ENCODE measurements at regions not wholly inside any gene's neighbourhood (a gene's known extent, or its start where the extent isn't known, plus 50 kb on each side); places are given as distances from the start of the nearest gene placed in this dataset.

DNA sequence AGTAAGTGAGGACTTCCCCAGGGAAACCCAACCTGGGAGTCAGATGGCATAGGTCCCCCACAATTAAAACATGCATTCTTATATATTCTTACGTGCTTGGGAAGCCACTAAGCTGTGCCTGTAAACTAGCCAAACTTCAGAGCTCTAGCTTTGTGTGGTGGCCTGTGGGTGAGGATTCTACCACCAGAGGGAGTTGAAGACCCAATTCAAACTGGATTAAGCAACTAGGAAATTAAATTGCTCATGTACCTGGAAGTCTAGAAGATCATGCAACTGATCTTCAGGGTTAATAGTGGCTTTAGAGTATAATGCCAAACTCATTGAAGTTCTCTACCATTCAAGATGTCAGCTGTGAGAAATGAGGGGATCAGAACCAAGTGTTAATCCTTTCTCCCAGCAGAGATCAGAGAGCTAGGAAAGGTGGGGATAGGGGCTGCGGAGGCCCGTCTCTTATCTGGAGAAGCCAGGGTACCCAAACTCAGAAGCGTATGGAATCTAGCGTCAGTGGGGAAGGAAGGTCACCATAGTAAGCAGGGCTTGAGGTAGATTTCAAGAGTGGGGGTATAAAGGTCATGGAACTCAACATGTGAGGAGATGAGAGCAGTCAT lies 53.2 kb upstream of the CCDC85A start:
- Histone ChIP-seq H3K79me2 (ENCODE audit: control insufficient read depth, insufficient read depth, low read length) (no peaks in the 10 kb centered on the region), H3K9ac (ENCODE audit: control insufficient read depth, extremely low read depth, insufficient read depth, low read length) (no peak overlapping the region), H3K36me3 (ENCODE audit: control insufficient read depth in 2 of 2, extremely low read depth in 1 of 2, insufficient read depth in 2 of 2, low read length in 2 of 2) (no peaks in the 10 kb centered on the region), H2AFZ (ENCODE audit: control insufficient read depth, low read length) (no peak overlapping the region), H3K4me3 (ENCODE audit: control insufficient read depth in 2 of 3, extremely low read depth in 1 of 3, insufficient read depth in 2 of 3, low read depth in 1 of 3, low read length in 3 of 3) (no peak overlapping the region), H4K20me1 (ENCODE audit: control insufficient read depth, extremely low read depth, insufficient read depth, low read length) (no peaks in the 10 kb centered on the region), H3K27ac (ENCODE audit: control insufficient read depth, insufficient read depth, low read length) (no peak overlapping the region), H3K9me3 (ENCODE audit: control insufficient read depth, low read depth, low read length) (no peaks in the 10 kb centered on the region), H3K4me2 (ENCODE audit: control insufficient read depth, extremely low read depth, insufficient read depth, low read depth, low read length) (no peak overlapping the region), H3K27me3 (ENCODE audit: control insufficient read depth, extremely low read depth, insufficient read depth, low read length) (peaks cover 5% of the 10 kb centered on the region), H3K9me1 (ENCODE audit: control insufficient read depth, extremely low read depth, insufficient read depth, low read length) (no peaks in the 10 kb centered on the region), H3K4me1 (ENCODE audit: control insufficient read depth, extremely low read depth, insufficient read depth, low read length) (no peaks in the 10 kb centered on the region)
- dilution Hi-C loops (cut with MboI; ENCODE audit: extremely low pct_ligation_motif_present, low sequenced_read_pairs) = no loop called here
- DNase-seq (ENCODE audit: low read depth, low spot score) = no peak
- TF ChIP-seq, protein P1, sequence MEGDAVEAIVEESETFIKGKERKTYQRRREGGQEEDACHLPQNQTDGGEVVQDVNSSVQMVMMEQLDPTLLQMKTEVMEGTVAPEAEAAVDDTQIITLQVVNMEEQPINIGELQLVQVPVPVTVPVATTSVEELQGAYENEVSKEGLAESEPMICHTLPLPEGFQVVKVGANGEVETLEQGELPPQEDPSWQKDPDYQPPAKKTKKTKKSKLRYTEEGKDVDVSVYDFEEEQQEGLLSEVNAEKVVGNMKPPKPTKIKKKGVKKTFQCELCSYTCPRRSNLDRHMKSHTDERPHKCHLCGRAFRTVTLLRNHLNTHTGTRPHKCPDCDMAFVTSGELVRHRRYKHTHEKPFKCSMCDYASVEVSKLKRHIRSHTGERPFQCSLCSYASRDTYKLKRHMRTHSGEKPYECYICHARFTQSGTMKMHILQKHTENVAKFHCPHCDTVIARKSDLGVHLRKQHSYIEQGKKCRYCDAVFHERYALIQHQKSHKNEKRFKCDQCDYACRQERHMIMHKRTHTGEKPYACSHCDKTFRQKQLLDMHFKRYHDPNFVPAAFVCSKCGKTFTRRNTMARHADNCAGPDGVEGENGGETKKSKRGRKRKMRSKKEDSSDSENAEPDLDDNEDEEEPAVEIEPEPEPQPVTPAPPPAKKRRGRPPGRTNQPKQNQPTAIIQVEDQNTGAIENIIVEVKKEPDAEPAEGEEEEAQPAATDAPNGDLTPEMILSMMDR (optimal IDR thresholded peaks at IDR 0.05 in 1 of 3, IDR thresholded peaks at IDR 0.05 in 1 of 3, conservative IDR thresholded peaks at IDR 0.05 in 1 of 3; ENCODE audit: extremely low read depth in 1 of 3, insufficient read depth in 2 of 3, low read length in 3 of 3) = peak; percentile 58 to 77 (median 75)
- no peak for TF ChIP-seq EZH2 (IDR thresholded peaks at IDR 0.05; ENCODE audit: low read length)
- peak; percentile 9 for FAIRE-seq

DNA sequence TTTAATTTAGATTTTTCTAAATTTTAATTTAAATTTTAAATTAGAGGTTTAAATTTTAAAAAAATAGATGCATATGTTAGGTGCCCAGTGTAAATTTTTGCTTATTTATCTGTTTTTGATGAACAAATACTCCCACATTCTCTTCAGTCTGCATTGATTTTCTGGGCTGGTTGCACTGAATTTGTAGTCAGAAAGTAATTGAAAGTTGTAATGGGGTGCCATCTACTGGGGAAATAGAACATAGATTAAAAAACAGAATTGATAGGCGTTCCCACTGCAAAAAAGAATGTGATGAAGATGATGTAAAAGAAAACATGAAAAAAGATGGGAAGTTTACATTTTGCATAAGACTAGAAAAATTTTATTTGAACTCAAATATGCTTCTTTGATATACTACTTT lies 51.7 kb upstream of the CCDC85A start:
- dilution Hi-C loops (cut with MboI; ENCODE audit: extremely low pct_ligation_motif_present, low sequenced_read_pairs) = no loop called here
- Histone ChIP-seq H3K27ac (ENCODE audit: control insufficient read depth, insufficient read depth, low read length) (no peak overlapping the region), H3K9ac (ENCODE audit: control insufficient read depth, extremely low read depth, insufficient read depth, low read length) (no peak overlapping the region), H3K36me3 (ENCODE audit: control insufficient read depth in 2 of 2, extremely low read depth in 1 of 2, insufficient read depth in 2 of 2, low read length in 2 of 2) (no peaks in the 10 kb centered on the region), H3K4me2 (ENCODE audit: control insufficient read depth, extremely low read depth, insufficient read depth, low read depth, low read length) (no peak overlapping the region), H3K9me1 (ENCODE audit: control insufficient read depth, extremely low read depth, insufficient read depth, low read length) (no peaks in the 10 kb centered on the region), H2AFZ (ENCODE audit: control insufficient read depth, low read length) (no peak overlapping the region), H3K27me3 (ENCODE audit: control insufficient read depth, extremely low read depth, insufficient read depth, low read length) (no peaks in the 10 kb centered on the region), H3K9me3 (ENCODE audit: control insufficient read depth, low read depth, low read length) (no peaks in the 10 kb centered on the region), H3K4me3 (ENCODE audit: control insufficient read depth in 2 of 3, extremely low read depth in 1 of 3, insufficient read depth in 2 of 3, low read depth in 1 of 3, low read length in 3 of 3) (no peak overlapping the region), H4K20me1 (ENCODE audit: control insufficient read depth, extremely low read depth, insufficient read depth, low read length) (no peaks in the 10 kb centered on the region), H3K79me2 (ENCODE audit: control insufficient read depth, insufficient read depth, low read length) (no peaks in the 10 kb centered on the region), H3K4me1 (ENCODE audit: control insufficient read depth, extremely low read depth, insufficient read depth, low read length) (no peaks in the 10 kb centered on the region)
- TF ChIP-seq, protein P1 (optimal IDR thresholded peaks at IDR 0.05 in 1 of 3, IDR thresholded peaks at IDR 0.05 in 1 of 3, conservative IDR thresholded peaks at IDR 0.05 in 1 of 3; ENCODE audit: extremely low read depth in 1 of 3, insufficient read depth in 2 of 3, low read length in 3 of 3) = peak in 2 of 3 experiments; percentile 30 to 36
- no peak for TF ChIP-seq EZH2 (IDR thresholded peaks at IDR 0.05; ENCODE audit: low read length)
- FAIRE-seq = no peak
- no peak for DNase-seq (ENCODE audit: low read depth, low spot score)
